ENCODE measurements at regions not wholly inside any gene's neighbourhood (a gene's known extent, or its start where the extent isn't known, plus 50 kb on each side); places are given as distances from the start of the nearest gene placed in this dataset.

DNA sequence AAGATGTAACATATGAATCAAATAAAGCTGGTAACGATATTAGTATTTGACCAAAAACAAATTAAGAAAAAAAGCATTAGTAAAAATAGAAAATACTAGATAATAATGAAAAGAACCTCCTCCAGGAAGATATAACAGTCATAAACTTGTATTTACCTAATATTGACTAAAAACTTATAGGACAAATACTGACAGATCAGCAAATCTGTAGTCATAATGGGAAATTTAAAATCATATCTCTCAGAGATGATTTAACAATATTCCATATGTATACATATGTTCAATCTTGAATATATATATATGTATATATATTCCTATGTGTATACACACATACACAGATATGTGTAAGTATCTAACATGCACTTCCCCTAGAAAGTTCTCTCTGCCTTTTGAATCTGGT is 52.0 kb upstream of the FGGY start:
- TF ChIP-seq, protein P1, sequence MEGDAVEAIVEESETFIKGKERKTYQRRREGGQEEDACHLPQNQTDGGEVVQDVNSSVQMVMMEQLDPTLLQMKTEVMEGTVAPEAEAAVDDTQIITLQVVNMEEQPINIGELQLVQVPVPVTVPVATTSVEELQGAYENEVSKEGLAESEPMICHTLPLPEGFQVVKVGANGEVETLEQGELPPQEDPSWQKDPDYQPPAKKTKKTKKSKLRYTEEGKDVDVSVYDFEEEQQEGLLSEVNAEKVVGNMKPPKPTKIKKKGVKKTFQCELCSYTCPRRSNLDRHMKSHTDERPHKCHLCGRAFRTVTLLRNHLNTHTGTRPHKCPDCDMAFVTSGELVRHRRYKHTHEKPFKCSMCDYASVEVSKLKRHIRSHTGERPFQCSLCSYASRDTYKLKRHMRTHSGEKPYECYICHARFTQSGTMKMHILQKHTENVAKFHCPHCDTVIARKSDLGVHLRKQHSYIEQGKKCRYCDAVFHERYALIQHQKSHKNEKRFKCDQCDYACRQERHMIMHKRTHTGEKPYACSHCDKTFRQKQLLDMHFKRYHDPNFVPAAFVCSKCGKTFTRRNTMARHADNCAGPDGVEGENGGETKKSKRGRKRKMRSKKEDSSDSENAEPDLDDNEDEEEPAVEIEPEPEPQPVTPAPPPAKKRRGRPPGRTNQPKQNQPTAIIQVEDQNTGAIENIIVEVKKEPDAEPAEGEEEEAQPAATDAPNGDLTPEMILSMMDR (IDR thresholded peaks at IDR 0.05; ENCODE audit: insufficient read depth, low read depth, low read length) = no peak
- TF ChIP-seq EZH2 (IDR thresholded peaks at IDR 0.05; ENCODE audit: insufficient read depth, low read length) = no peak
- H3K27ac Mint-ChIP-seq (ENCODE audit: unreplicated experiment) = no peak overlapping the region
- no peaks in the 10 kb centered on the region for H3K79me2 ChIP-seq (ENCODE audit: insufficient read depth, low read length)
- no peak overlapping the region for H3K4me3 Mint-ChIP-seq (ENCODE audit: unreplicated experiment)
- no peak overlapping the region for H3K27ac ChIP-seq (ENCODE audit: low read depth, low read length)
- H3K9me3 ChIP-seq (ENCODE audit: insufficient read depth, low read depth, low read length) = no peaks in the 10 kb centered on the region
- no peak overlapping the region for H3K4me2 ChIP-seq (ENCODE audit: low read length)
- no peaks in the 10 kb centered on the region for H3K27me3 Mint-ChIP-seq (ENCODE audit: low read depth, unreplicated experiment)
- no peak overlapping the region for H2AFZ ChIP-seq (ENCODE audit: low read depth, low read length)
- H3K4me3 ChIP-seq (ENCODE audit: insufficient read depth, low read depth, low read length) = no peak overlapping the region
- no peaks in the 10 kb centered on the region for H3K36me3 ChIP-seq (ENCODE audit: insufficient read depth, low read length)
- H3K27me3 ChIP-seq (ENCODE audit: insufficient read depth, low read length) = no peaks in the 10 kb centered on the region
- H3K4me1 ChIP-seq (ENCODE audit: insufficient read depth, low read length) = no peaks in the 10 kb centered on the region
- no peaks in the 10 kb centered on the region for H3K4me1 Mint-ChIP-seq (ENCODE audit: low read depth, unreplicated experiment)
- DNase-seq (ENCODE audit: low read depth) = no peak
- no peak for FAIRE-seq
- H3K9me3 Mint-ChIP-seq (ENCODE audit: unreplicated experiment) = peaks cover 13% of the 10 kb centered on the region
- H3K9ac ChIP-seq (ENCODE audit: low read length) = no peak overlapping the region
- H3K36me3 Mint-ChIP-seq (ENCODE audit: low read depth, unreplicated experiment) = no peaks in the 10 kb centered on the region
- H4K20me1 ChIP-seq (ENCODE audit: insufficient read depth, low read length) = no peaks in the 10 kb centered on the region

Data from astrocyte (in vitro differentiated cells and primary cell).